Neural progenitor cell (in vitro differentiated cells): ENCODE measurements at regions not wholly inside any gene's neighbourhood (a gene's known extent, or its start where the extent isn't known, plus 50 kb on each side); places are given as distances from the start of the nearest gene placed in this dataset.
"Not testable (repeated sequence)": the region's sequence is repeated elsewhere in the genome, so short reads cannot be mapped to it uniquely, and the experiment has no call there.

ENCODE experiments used
- DNase-seq: peaks from one replicate; pipeline ENCODE4 v3.0.0-alpha.2; 2016; ENCODE audit warnings: low spot score
- H2AFZ ChIP-seq: fragments of 200-600 bp; sonication (generic); replicated peaks from 2 replicates; pipeline ENCODE4 v1.6.1; 2016; ENCODE audit warnings: antibody characterized with exemption
- H3F3A ChIP-seq: fragments of 200-600 bp; sonication (generic); 2 replicates; pipeline ENCODE4 v1.6.1; 2016; ENCODE audit warnings: antibody characterized with exemption, low read depth
- H3K27ac ChIP-seq: fragments of 200-600 bp; sonication (generic); 2 replicates; pipeline ENCODE4 v1.5.1; 2016; ENCODE audit warnings: mild to moderate bottlenecking
- H3K27me3 ChIP-seq: fragments of 200-600 bp; sonication (generic); 2 replicates; pipeline ENCODE4 v1.6.1; 2016; ENCODE audit warnings: mild to moderate bottlenecking, moderate library complexity
- H3K36me3 ChIP-seq: fragments of 200-600 bp; sonication (generic); 2 replicates; pipeline ENCODE4 v1.5.1; 2016
- H3K4me1 ChIP-seq: fragments of 200-600 bp; sonication (generic); 2 replicates; pipeline ENCODE4 v1.6.1; 2016; ENCODE audit warnings: mixed run types
- H3K4me2 ChIP-seq: fragments of 200-600 bp; sonication (generic); 2 replicates; pipeline ENCODE4 v1.6.1; 2016
- H3K4me3 ChIP-seq: fragments of 200-600 bp; sonication (generic); 2 replicates; pipeline ENCODE4 v1.5.1; 2016
- H3K79me2 ChIP-seq: fragments of 200-600 bp; sonication (generic); 2 replicates; pipeline ENCODE4 v1.6.1; 2016; ENCODE audit warnings: low read depth
- H3K9ac ChIP-seq: fragments of 200-600 bp; sonication (generic); 2 replicates; pipeline ENCODE4 v1.6.1; 2016
- H3K9me3 ChIP-seq: fragments of 200-600 bp; sonication (generic); 2 replicates; pipeline ENCODE4 v1.5.1; 2016; ENCODE audit warnings: low read depth
- H4K20me1 ChIP-seq: fragments of 200-600 bp; sonication (generic); 2 replicates; pipeline ENCODE4 v1.6.1; 2016; ENCODE audit warnings: low read depth
- H3K27ac Mint-ChIP-seq: 3 replicates; pipeline ENCODE4 v1.8.0; 2021; ENCODE audit warnings: mixed read lengths
- H3K27me3 Mint-ChIP-seq: 2 replicates; pipeline ENCODE4 v1.8.0; 2022; ENCODE audit warnings: low read depth, mild to moderate bottlenecking, inconsistent platforms, moderate library complexity, mixed read lengths; ENCODE audit not compliant: insufficient read depth
- H3K36me3 Mint-ChIP-seq: 3 replicates; pipeline ENCODE4 v1.8.0; 2021; ENCODE audit warnings: mixed read lengths
- H3K4me1 Mint-ChIP-seq: 3 replicates; pipeline ENCODE4 v1.8.0; 2021; ENCODE audit warnings: mixed read lengths
- H3K4me3 Mint-ChIP-seq: 3 replicates; pipeline ENCODE4 v1.8.0; 2021; ENCODE audit warnings: mild to moderate bottlenecking, moderate library complexity, mixed read lengths
- H3K9me3 Mint-ChIP-seq: 3 replicates; pipeline ENCODE4 v1.8.0; 2020; ENCODE audit warnings: mixed read lengths

DNA sequence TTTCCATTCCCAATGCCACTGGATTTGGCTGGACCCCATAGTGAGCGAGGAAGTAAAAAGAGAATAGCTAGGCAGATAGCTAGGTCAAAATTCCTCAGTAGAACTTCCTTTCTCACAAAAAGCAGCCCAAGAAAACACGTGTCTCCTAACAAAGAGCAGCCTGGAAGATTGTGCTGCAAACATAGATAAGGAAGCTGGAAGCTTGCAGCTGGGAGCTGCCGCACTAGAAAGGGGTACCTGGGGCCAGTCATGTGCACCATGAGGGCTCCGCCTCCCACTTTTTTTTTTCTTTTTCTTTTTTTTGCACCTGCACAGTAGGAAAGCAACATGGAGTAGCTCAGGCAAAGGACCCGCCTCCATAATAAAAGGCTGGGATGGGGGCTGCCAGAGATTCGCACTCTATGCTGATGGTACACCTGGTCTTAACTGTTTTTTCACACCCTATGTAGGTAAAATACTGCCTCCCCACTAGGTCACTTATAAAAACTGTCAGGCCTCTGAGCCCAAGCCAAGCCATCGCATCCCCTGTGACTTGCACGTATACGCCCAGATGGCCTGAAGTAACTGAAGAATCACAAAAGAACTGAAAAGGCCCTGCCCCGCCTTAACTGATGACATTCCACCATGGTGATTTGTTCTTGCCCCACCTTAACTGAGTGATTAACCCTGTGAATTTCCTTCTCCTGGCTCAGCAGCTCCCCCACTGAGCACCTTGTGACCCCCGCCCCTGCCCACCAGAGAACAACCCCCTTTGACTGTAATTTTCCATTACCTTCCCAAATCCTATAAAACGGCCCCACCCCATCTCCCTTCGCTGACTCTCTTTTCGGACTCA lies 521.6 kb downstream of the IRS2 start:
- not testable (repeated sequence) for H2AFZ ChIP-seq
- peak overlapping the region; percentile 75 for H3K27ac ChIP-seq

DNA sequence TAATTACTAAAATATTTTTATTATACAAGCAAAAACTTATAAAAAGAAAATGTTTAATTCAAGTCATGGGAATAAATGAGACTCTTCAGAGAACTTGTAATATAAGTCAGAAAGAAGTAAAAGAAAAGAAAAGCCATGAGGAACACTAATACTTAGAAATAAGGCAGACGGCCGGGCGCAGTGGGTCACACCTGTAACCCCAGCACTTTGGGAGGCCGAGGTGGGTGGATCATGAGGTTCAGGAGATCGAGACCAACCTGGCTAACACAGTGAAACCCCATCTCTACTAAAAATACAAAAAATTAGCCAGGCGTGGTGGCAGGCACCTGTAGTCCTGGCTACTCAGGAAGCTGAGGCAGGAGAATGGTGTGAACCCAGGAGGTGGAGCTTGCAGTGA lies 528.6 kb downstream of the IRS2 start:
- not testable (repeated sequence) for H3K4me3 ChIP-seq, H3K9me3 ChIP-seq, H2AFZ ChIP-seq, H4K20me1 ChIP-seq, H3K27ac Mint-ChIP-seq, H3K27me3 Mint-ChIP-seq, H3K4me3 Mint-ChIP-seq, H3K9ac ChIP-seq, H3K4me2 ChIP-seq, H3K36me3 ChIP-seq, H3K27ac ChIP-seq, DNase-seq, H3F3A ChIP-seq, H3K79me2 ChIP-seq, H3K27me3 ChIP-seq, H3K36me3 Mint-ChIP-seq
- Mint-ChIP-seq H3K4me1 (peaks cover 19% of the 10 kb centered on the region), H3K9me3 (peaks cover 14% of the 10 kb centered on the region)
- peaks cover 18% of the 10 kb centered on the region for H3K4me1 ChIP-seq

More for the DNA sequence above, 521.6 kb downstream of the IRS2 start:
- not testable (repeated sequence) for H3K27me3 Mint-ChIP-seq, H3K4me3 Mint-ChIP-seq, H3K4me3 ChIP-seq, H3K9ac ChIP-seq, H3K9me3 ChIP-seq, H4K20me1 ChIP-seq, H3K36me3 ChIP-seq, H3K36me3 Mint-ChIP-seq, H3K9me3 Mint-ChIP-seq, H3K27me3 ChIP-seq, H3K79me2 ChIP-seq, H3K27ac Mint-ChIP-seq
- DNase-seq, result peak; percentile 55
- Histone ChIP-seq H3K4me1 (peaks cover 11% of the 10 kb centered on the region), H3F3A (peaks cover 12% of the 10 kb centered on the region), H3K4me2 (peak overlapping the region; percentile 26)
- H3K4me1 Mint-ChIP-seq, result peaks cover 12% of the 10 kb centered on the region
